OCI-LY3 (cell line): ENCODE measurements at regions not wholly inside any gene's neighbourhood (a gene's known extent, or its start where the extent isn't known, plus 50 kb on each side); places are given as distances from the start of the nearest gene placed in this dataset.
"Not testable (repeated sequence)": the region's sequence is repeated elsewhere in the genome, so short reads cannot be mapped to it uniquely, and the experiment has no call there.

Experiments
- H2AFZ ChIP-seq: fragments of 200-600, 300-600 bp; shearing (Covaris generic); 2 replicates; pipeline ENCODE4 v1.6.0; 2014; ENCODE audit warnings: antibody characterized with exemption, low read depth, low read length
- H3K27ac ChIP-seq: fragments of 200-600, 300-600 bp; sonication (generic); 2 replicates; pipeline ENCODE4 v1.5.1; 2014; ENCODE audit warnings: mild to moderate bottlenecking, low read length, moderate library complexity, mixed read lengths
- H3K27me3 ChIP-seq: fragments of 200-600, 300-600 bp; sonication (generic); 2 replicates; pipeline ENCODE4 v1.6.1; 2014; ENCODE audit warnings: low read depth, low read length, mixed read lengths
- H3K36me3 ChIP-seq: fragments of 200-600, 300-600 bp; sonication (generic); replicated peaks from 2 replicates; pipeline ENCODE3; 2014; ENCODE audit warnings: low read depth, low read length, mixed read lengths
- H3K4me1 ChIP-seq: fragments of 300-600, 200-600 bp; sonication (generic); 2 replicates; pipeline ENCODE4 v1.6.1; 2014; ENCODE audit warnings: low read length, mixed read lengths
- H3K4me2 ChIP-seq: fragments of 200-600, 300-600 bp; sonication (generic); 2 replicates; pipeline ENCODE4 v1.6.1; 2014; ENCODE audit warnings: low read length, mixed read lengths
- H3K4me3 ChIP-seq: fragments of 300-600, 200-600 bp; sonication (generic); 2 replicates; pipeline ENCODE4 v1.5.1; 2014; ENCODE audit warnings: antibody characterized with exemption, mild to moderate bottlenecking, low read length, moderate library complexity
- H3K79me2 ChIP-seq: fragments of 300-600, 200-600 bp; shearing (Covaris generic); 2 replicates; pipeline ENCODE4 v1.6.1; 2014; ENCODE audit warnings: mild to moderate bottlenecking, low read length, mixed read lengths
- H3K9ac ChIP-seq: fragments of 300-600, 200-600 bp; shearing (Covaris generic); 2 replicates; pipeline ENCODE4 v1.6.0; 2014; ENCODE audit warnings: mild to moderate bottlenecking, low read length, moderate library complexity
- H3K9me3 ChIP-seq: fragments of 200-600, 300-600 bp; shearing (Covaris generic); 2 replicates; pipeline ENCODE4 v1.6.1; 2014; ENCODE audit warnings: low read length, mixed read lengths; ENCODE audit not compliant: insufficient read depth
- H4K20me1 ChIP-seq: fragments of 200-600, 300-600 bp; sonication (generic); 2 replicates; pipeline ENCODE4 v1.6.1; 2016; ENCODE audit warnings: low read length, mixed read lengths; ENCODE audit not compliant: insufficient read depth
- EZH2phosphoT487 ChIP-seq: fragments of 200-600 bp; shearing (Covaris generic); IDR thresholded peaks from 2 replicates; pipeline ENCODE4 v1.6.1; 2018; ENCODE audit warnings: antibody characterized with exemption, mixed run types, low read depth
- TF ChIP-seq, protein P1 (sequence below): fragments of 200-600, 300-600 bp; sonication (generic); IDR thresholded peaks from 2 replicates; pipeline ENCODE4 v1.5.1; 2014; ENCODE audit warnings: antibody characterized with exemption, low read length, low read depth

GRCh38 chr1:209168204-209168603 lies 415.3 kb upstream of the CAMK1G start:
- Histone ChIP-seq H2AFZ (no peak overlapping the region), H3K4me1 (no peaks in the 10 kb centered on the region), H3K4me2 (no peak overlapping the region), H4K20me1 (no peaks in the 10 kb centered on the region), H3K27me3 (peaks cover 14% of the 10 kb centered on the region; the same call in 1 of the 2 replicates), H3K9ac (no peak overlapping the region), H3K27ac (no peak overlapping the region), H3K4me3 (no peak overlapping the region), H3K79me2 (no peaks in the 10 kb centered on the region), H3K36me3 (no peaks in the 10 kb centered on the region), H3K9me3 (no peaks in the 10 kb centered on the region)
- no peak for TF ChIP-seq EZH2phosphoT487
- TF ChIP-seq, protein P1, sequence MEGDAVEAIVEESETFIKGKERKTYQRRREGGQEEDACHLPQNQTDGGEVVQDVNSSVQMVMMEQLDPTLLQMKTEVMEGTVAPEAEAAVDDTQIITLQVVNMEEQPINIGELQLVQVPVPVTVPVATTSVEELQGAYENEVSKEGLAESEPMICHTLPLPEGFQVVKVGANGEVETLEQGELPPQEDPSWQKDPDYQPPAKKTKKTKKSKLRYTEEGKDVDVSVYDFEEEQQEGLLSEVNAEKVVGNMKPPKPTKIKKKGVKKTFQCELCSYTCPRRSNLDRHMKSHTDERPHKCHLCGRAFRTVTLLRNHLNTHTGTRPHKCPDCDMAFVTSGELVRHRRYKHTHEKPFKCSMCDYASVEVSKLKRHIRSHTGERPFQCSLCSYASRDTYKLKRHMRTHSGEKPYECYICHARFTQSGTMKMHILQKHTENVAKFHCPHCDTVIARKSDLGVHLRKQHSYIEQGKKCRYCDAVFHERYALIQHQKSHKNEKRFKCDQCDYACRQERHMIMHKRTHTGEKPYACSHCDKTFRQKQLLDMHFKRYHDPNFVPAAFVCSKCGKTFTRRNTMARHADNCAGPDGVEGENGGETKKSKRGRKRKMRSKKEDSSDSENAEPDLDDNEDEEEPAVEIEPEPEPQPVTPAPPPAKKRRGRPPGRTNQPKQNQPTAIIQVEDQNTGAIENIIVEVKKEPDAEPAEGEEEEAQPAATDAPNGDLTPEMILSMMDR = no peak

GRCh38 chr1:209171151-209171550 lies 412.4 kb upstream of the CAMK1G start:
- Histone ChIP-seq H3K79me2 (no peaks in the 10 kb centered on the region), H4K20me1 (no peaks in the 10 kb centered on the region), H3K4me3 (no peak overlapping the region), H3K9me3 (no peaks in the 10 kb centered on the region), H2AFZ (no peak overlapping the region), H3K27me3 (peaks cover 10% of the 10 kb centered on the region; the same call in 1 of the 2 replicates), H3K4me2 (no peak overlapping the region), H3K27ac (no peak overlapping the region), H3K4me1 (no peaks in the 10 kb centered on the region), H3K9ac (no peak overlapping the region), H3K36me3 (no peaks in the 10 kb centered on the region)
- TF ChIP-seq EZH2phosphoT487 = no peak
- TF ChIP-seq, protein P1 = no peak

DNA sequence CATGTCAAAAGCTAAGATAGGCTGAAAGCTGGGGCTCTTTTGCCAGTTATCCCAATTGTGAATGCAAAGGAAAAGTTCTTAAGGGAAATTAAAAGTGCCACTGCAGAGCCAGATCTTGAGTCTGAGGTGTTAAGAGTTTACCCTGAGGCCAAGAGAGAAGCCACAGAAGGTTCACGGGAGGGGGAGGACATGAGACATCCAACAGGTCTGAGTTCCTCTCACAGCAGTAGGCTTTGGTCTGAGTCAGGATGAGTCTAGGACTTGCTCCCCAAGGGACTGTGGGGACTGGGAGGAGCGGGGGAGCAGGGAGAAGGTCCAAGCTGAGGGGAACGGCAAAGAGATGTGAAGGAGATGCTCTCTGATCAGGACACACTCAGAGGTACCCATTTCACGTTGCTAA lies 411.2 kb upstream of the CAMK1G start:
- no peak overlapping the region for H3K9ac ChIP-seq
- no peak overlapping the region for H3K27ac ChIP-seq
- H3K4me3 ChIP-seq = no peak overlapping the region
- peaks cover 5% of the 10 kb centered on the region; the same call in 1 of the 2 replicates for H3K27me3 ChIP-seq
- H3K9me3 ChIP-seq = no peaks in the 10 kb centered on the region
- no peaks in the 10 kb centered on the region for H3K4me1 ChIP-seq
- H4K20me1 ChIP-seq = no peaks in the 10 kb centered on the region
- H2AFZ ChIP-seq = no peak overlapping the region
- TF ChIP-seq, protein P1 = no peak
- TF ChIP-seq EZH2phosphoT487 = no peak
- no peaks in the 10 kb centered on the region for H3K36me3 ChIP-seq
- H3K4me2 ChIP-seq = no peak overlapping the region
- H3K79me2 ChIP-seq = no peaks in the 10 kb centered on the region

- not testable (repeated sequence) for H3K4me3 ChIP-seq, H4K20me1 ChIP-seq, H2AFZ ChIP-seq, H3K4me1 ChIP-seq, H3K79me2 ChIP-seq, H3K9me3 ChIP-seq, H3K9ac ChIP-seq, H3K27ac ChIP-seq, H3K27me3 ChIP-seq, H3K4me2 ChIP-seq, H3K36me3 ChIP-seq
These were observed 410.5 kb upstream of the CAMK1G start for GRCh38 chr1:209172792-209173542.

DNA sequence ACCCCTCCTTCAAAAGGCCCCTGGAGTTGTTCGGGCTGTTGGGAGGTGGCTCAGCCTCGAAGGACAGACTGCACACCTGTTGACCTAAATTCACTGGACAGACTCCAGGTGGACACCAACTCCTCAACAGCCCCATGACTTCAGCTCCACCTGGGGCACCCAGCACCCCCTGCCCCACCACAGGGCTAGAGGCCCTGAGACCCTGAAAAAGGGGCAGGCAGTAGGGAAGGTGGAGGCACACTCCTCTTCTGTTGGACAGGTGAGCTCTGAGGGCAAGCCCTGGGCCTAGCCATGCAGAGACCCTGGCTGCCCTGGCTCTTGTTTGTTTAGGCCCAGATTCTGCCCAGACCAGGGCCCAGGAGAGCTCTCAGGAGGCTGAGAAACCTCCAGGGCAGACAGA lies 409.7 kb upstream of the CAMK1G start:
- not testable (repeated sequence) for H2AFZ ChIP-seq, H3K4me2 ChIP-seq, H3K27ac ChIP-seq, H3K27me3 ChIP-seq, H3K9ac ChIP-seq, H4K20me1 ChIP-seq, H3K9me3 ChIP-seq, H3K79me2 ChIP-seq, H3K4me1 ChIP-seq, H3K36me3 ChIP-seq, H3K4me3 ChIP-seq
